ENCODE measurements at regions not wholly inside any gene's neighbourhood (a gene's known extent, or its start where the extent isn't known, plus 50 kb on each side); places are given as distances from the start of the nearest gene placed in this dataset.

- TF ChIP-seq, protein P1, sequence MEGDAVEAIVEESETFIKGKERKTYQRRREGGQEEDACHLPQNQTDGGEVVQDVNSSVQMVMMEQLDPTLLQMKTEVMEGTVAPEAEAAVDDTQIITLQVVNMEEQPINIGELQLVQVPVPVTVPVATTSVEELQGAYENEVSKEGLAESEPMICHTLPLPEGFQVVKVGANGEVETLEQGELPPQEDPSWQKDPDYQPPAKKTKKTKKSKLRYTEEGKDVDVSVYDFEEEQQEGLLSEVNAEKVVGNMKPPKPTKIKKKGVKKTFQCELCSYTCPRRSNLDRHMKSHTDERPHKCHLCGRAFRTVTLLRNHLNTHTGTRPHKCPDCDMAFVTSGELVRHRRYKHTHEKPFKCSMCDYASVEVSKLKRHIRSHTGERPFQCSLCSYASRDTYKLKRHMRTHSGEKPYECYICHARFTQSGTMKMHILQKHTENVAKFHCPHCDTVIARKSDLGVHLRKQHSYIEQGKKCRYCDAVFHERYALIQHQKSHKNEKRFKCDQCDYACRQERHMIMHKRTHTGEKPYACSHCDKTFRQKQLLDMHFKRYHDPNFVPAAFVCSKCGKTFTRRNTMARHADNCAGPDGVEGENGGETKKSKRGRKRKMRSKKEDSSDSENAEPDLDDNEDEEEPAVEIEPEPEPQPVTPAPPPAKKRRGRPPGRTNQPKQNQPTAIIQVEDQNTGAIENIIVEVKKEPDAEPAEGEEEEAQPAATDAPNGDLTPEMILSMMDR (IDR thresholded peaks at IDR 0.05; ENCODE audit: insufficient read depth, low read depth, low read length) = no peak
- TF ChIP-seq EZH2 (IDR thresholded peaks at IDR 0.05; ENCODE audit: insufficient read depth, low read length) = no peak
Measured at GRCh38 chr6:141483598-141484061, 649.1 kb upstream of the GJE1 start.
